HG03175 (cell line): ENCODE measurements at regions not wholly inside any gene's neighbourhood (a gene's known extent, or its start where the extent isn't known, plus 50 kb on each side); places are given as distances from the start of the nearest gene placed in this dataset.

Source experiments
- ATAC-seq: cut with Tn5 transposase; IDR thresholded peaks from one replicate; pipeline ENCODE4 v1.9.1; 2021; ENCODE audit warnings: mild to moderate bottlenecking, moderate library complexity; ENCODE audit not compliant: unreplicated experiment

DNA sequence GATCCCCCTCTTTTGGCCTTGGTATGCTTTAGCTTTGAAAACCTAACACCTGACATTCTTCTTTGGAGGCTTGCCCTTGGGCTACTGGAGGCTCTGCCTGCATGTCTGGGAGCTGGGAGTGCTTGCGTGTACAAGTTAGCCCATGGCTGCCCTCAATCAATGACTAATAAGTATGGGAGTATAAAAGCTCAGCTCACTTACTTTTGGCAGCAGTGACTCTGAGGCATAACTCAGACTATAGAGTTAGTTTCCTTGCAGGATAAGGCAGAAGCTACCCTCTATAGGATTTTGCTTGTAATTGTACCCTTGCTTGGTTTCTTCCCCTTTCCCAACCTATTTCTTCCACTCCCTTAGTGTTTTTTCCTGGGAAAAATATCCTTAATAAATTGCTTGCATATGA, 247.9 kb downstream of the PPP1R2C start:
- ATAC-seq: no peak

DNA sequence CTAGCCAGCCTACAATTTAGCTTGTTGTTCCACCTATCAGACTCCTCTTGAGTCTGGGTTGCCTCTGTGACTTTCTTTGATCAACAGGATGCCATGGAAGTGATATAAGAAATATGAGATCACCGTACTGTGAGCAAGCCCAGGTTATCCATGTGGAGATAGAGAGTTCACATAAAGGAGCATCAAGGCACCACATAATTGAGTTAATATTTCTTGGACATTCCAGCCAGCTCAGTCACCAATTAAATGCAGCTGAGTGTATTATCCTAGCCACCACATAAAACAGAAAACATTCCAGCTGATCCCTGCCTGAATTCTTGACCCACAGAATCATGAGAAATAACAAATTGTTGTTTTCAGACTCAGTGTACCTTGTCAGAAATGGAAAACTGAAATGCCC, 253.6 kb downstream of the PPP1R2C start:
- no peak for ATAC-seq

DNA sequence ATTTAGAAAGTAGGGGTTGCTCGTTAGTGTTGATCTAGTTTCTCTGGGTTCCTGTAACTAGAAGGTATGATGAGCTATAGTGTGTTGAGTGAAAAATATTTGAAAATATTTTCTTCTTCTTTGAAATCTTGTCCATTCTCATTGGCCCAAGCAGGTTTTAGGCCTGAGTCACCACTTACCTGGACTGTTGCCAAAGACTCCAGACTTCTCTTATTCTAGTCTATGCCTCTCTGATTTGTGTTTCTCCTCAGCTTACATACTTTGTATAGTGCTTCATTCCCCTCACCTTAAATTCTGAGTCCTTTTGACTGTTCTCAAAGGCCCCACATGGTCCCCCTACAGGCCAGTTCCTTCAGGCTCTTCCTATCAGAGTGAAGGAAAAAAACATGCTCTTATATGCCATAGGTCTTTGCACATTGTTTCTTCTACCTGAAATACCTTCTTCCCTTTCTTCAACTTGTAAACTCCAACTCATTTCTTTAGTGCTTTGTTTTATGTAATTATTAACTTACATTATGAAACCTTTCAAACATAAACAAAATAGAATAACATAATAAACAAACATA, 258.2 kb downstream of the PPP1R2C start:
- ATAC-seq: no peak

DNA sequence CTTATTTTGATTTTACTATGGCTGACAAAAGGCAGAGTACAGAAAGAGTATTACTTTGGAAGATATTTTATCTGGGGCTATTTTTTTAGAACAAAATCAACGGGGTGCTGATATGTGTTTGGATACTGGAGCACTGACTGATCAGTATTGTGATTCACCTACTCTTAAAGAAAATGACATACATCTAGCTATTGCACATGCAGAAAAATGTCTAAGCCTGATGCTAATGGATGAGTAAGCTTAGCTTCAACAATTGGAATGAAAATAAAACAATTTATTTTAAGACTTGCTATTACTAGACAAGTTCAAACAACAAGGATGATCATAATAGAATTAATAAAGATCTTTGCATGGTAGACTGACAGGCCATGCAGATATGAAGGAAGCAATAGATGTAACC, 262.0 kb downstream of the PPP1R2C start:
- no peak for ATAC-seq

DNA sequence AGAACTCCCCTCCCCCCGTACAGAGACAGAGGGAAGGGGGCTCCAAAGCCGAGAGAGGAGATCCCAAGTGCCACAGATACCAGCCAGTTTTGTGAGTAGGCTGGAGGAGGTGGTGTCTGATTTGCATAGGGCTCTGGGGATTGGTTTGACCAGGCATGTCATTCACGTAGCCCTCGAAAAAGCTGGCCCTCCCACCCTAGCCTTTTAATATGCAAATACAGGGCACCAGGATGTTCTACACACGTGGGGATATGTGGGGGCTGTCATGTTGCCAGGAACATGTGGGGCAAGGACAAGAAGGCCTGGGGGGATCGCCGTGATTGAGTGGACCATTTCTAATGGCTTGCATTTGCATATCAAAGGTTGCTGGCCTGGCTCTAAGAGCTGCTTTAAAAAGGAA, 272.9 kb downstream of the PPP1R2C start:
- no peak for ATAC-seq

DNA sequence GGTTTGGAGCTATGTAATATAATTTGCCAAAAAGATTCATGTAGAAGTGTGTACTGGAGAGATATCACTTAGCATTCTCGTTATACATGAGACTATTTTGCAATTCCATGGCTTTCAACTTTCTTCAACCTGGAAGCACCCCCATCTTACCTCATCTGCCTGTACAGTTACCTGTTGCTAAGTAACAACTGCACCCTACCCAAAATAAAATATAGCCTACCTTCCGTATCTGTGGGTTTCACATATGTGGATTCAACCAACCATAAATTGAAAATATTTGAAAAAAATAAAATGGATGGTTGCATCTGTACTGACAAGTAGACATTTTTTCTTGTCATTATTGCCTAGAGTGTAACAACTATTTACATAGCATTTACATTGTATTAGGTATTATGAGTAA, 278.3 kb downstream of the PPP1R2C start:
- ATAC-seq: no peak

DNA sequence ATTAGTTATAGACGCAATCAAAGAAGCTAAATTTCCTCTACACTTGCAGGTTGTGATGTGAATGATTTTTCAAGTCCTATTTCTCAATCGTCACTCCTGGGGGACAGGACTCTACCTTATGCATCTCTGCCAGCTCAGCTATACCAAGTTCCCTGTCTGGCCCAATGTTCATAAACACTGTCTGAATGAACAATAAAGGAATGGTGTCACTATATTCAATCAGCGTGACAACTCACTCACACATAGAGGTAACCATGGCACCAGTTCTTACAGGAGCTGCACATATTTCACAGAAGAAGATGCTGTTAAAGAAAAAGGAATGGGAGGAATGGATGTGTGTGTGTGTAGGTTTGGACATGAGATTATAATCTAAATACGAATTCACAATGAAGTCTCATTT, 280.6 kb downstream of the PPP1R2C start:
- no peak for ATAC-seq

- no peak for ATAC-seq
Measured at GRCh38 chrX:42496239-42496638, 281.7 kb downstream of the PPP1R2C start.

DNA sequence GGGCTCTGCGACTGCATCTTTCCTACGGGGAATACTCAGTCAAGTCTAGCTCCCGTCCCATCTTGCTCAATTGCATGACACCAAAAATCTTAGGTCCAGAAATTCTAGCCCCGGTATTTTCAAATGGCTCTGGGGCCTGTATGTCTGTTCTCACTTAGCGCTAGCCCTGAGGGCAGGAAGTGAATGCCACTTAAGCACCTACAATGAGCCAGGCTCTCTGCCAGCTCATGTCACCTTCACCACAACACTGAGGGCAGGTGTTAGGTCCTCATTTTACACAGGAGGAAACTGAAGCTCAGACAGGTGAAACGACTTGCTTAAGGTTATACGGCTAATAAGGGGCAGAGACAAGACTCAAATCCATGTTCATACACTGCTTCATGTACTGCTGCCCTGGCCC, 282.8 kb downstream of the PPP1R2C start:
- ATAC-seq: no peak

DNA sequence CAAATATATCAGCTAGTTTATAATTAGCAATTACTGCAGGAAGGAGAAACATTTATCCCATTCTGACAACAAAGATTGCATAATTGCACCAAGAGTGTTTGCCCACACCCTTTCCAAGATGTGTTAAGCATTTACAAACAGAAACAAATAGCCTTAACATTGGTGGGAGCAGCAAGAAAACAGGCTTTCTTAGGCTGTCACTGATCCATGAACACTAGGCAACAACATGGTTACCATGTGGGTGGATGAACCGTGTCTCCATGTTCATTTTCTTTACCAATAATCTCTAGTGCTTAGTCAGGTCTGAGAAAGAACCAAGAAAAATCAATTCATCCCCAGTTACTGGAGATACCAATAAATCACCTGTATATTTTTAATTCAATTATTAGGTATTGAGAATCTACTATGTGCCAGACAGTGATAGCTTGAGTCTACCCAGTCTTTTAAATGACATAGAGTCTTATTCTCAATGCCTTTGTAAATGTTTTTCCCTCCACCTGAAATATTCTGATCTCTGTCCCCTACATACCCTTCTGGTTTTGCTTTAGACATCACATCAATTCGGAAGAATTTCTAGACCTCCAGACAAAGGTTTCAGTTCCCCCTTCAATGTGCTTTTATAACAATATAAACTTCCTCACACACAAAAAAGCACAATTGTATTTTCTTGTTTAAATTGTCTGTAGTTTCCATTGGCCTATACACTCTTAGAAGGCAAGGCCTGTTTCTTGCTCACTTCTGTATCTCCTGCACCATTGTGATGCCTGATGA, 286.6 kb downstream of the PPP1R2C start:
- ATAC-seq: no peak

DNA sequence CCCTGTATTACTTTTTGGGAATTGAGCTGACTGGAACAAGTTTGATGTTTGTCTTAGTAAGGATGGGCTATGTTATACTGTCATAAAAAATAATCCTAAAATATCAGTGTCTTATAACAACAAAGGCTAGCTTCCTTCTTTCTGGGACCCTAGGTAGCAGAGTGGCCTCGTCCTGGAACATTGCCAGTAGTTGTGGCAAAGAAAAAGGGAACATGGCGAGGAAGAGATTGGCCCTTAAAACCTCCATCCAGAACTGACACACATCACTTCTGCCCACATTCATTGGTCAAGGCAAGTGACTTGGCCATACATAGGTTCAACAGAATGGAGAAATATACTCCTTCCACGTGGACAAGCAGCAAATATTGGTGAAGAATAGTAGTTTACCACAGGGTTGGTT, 287.9 kb downstream of the PPP1R2C start:
- ATAC-seq: no peak

DNA sequence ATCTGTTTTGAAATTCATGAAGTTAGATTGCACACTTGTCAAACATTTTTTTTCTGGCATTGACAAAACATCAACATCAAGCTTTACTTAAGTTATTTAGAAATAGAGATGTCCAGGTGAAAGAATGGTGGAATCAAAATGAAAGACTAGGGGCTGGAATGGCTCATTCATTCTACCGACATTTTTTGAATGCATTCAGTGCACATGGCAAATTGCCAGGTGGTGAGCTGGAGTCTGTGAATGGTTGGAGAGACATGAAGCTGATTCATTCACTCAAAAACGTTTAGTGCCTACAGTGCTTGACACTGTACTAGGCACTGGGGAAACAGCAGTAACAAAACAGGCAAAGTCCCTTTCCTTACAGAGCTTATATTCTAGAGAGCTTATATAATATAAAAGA, 292.4 kb downstream of the PPP1R2C start:
- no peak for ATAC-seq

GRCh38 chrX:42484233-42484632, 293.7 kb downstream of the PPP1R2C start:
- no peak for ATAC-seq

- no peak for ATAC-seq
Measured at GRCh38 chrX:42477396-42477795, 300.6 kb downstream of the PPP1R2C start.

DNA sequence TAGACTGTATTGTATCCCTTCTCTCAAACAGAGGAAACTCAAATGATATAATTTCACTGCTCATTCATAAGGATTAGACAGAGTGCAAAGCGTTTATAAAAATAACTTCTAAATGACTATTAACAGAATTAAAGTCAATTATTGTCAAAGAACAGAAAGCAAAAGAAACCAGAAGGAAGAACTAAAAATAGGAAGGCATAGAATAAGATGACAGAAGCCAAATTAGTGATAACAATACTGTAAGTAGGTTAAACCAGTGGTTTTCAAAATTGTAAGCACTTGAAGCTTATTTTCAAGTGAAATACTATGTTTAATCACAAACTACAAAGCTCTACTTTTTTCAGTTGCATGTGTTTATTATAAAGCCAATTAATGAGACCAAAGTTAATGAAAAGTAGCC, 305.2 kb downstream of the PPP1R2C start:
- ATAC-seq: no peak

- ATAC-seq: no peak
Measured at GRCh38 chrX:42466332-42467046, 311.5 kb downstream of the PPP1R2C start.

GRCh38 chrX:42465821-42466220, 312.1 kb downstream of the PPP1R2C start:
- no peak for ATAC-seq

- no peak for ATAC-seq
Measured at GRCh38 chrX:42463706-42464490, 314.1 kb downstream of the PPP1R2C start.

DNA sequence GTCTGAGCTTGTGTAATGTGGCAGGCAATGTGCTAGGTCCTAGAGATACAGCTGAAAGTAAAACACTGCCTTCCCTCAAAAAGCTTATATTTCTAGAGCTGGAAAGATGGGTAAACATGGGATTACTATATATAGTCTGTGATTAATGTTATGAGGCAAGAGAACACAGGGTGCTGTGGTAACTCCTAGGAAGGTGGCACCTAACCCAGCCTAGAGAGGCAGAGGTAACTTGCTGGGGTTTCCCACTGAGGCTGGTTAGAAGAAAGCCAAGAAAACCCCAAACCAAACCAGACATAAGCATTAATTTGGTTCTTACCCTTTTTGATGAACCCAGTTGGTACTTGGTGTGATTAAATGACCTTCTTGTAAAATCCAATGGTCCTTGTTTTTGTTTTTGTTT, 315.0 kb downstream of the PPP1R2C start:
- ATAC-seq: no peak

DNA sequence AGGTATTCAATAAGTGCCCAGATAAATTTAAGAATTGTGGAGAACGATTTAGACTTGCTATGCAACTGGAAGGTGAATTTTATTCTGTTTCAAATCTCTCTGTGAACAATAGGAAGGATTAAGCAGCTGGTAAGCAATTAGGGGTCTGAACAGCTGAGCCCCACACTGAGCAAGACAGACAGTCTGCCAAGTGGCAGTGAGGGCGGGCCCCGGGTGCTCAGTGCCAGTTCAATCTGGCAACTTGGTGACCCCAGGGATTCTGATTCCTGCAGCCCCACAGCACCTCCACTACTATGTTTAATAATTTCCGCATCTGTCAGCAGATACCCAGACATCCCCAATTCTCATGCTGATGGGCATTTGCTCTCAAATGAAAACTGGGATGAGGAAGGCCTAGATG, 317.3 kb downstream of the PPP1R2C start:
- ATAC-seq: no peak

DNA sequence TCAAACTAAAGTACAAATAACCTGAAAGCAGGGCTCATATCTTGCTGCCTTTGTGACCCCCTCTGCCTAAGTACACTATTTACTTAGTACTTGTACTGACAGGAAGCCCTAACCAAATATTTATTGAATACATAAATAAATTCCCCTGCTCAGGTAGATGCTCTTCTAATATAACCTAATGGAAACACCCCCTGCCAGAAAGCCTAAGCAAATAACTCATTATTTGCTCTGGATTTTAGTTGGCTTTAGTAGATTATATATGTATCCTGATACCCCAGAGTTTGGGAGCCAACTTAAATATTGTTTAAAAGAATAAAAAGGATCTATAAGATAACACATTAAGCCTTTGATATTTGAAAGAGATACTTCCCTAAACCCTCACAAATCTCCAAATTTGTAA, 318.2 kb downstream of the PPP1R2C start:
- no peak for ATAC-seq
